Stimulated activated CD8-positive, alpha-beta memory T cell treated with anti-CD3 and anti-CD28 coated beads, Interleukin-15, amount 100 ng/mL, for 4 hours (primary cell): ENCODE measurements at regions not wholly inside any gene's neighbourhood (a gene's known extent, or its start where the extent isn't known, plus 50 kb on each side); places are given as distances from the start of the nearest gene placed in this dataset.
"Not testable (repeated sequence)": the region's sequence is repeated elsewhere in the genome, so short reads cannot be mapped to it uniquely, and the experiment has no call there.

Experiments used
- DNase-seq, 2 donors: peaks; one replicate each; pipeline ENCODE4 v3.0.0-alpha.2; 2020; ENCODE audit warnings: low read depth in 2 of 2

DNA sequence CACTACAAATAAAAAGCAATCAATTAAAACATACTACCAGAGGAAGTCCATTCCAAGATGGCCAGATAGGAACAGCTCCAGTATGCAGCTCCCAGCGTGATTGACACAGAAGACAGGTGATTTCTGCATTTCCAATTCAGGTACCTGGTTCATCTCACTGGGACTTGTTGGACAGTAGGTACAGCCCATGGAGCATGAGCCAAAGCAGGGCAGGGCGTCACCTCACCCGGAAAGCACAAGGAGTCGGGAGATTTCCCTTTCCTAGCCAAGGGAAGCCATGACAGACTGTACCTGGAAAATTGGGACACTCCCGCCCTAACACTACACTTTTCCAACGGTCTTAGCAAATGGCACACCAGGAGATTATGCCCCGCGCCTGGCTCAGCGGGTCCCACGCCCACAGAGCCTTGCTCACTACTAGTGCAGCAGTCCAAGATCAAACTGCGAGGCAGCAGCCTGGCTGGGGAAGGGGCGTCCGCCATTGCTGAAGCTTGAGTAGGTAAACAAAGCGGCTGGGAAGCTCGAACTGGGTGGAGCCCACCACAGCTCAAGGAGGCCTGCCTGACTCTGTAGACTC, 106.0 kb downstream of the BUD13 start:
- DNase-seq = not testable (repeated sequence)

DNA sequence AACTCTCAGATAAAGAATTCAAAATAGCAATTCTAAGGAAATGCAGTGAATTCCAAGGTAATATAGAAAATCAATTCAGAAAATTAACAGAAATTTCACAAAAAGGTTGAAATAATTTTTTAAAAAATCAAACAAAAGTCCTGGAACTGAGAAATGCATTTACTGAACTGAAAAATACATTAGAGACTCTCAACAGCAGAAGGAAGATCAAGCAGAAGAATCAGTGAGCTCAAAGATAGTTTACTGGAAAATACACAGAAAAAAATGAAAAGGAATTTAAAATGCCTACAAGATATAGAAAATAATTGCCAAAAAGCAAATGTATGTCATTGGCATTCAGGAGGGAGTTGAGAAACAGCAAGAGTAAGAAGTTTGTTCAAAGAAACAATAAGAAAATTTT, 107.3 kb downstream of the BUD13 start:
- no peak for DNase-seq

- no peak for DNase-seq
Observed at GRCh38 chr11:116661056-116661455, 111.7 kb downstream of the BUD13 start.

DNA sequence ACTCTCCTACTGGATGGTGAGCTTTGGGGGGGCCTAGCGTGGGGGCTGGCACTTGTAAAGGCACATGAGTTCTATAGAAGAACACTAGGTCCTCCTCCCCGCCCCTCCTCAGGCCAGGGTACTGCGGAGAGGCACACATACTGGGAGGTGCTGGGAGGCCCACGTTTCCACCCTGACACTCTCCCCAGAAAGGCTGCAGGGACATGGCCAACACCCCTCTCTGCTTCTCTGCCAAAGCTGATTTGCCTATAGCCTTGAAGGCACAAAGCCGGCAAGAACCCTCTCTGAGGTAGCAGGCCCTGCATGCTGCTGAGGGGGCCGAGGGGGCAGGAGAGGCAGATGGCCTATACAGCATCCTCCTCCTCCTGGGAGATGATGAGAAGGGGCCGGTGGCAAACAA, 112.8 kb downstream of the BUD13 start:
- no peak for DNase-seq

DNA sequence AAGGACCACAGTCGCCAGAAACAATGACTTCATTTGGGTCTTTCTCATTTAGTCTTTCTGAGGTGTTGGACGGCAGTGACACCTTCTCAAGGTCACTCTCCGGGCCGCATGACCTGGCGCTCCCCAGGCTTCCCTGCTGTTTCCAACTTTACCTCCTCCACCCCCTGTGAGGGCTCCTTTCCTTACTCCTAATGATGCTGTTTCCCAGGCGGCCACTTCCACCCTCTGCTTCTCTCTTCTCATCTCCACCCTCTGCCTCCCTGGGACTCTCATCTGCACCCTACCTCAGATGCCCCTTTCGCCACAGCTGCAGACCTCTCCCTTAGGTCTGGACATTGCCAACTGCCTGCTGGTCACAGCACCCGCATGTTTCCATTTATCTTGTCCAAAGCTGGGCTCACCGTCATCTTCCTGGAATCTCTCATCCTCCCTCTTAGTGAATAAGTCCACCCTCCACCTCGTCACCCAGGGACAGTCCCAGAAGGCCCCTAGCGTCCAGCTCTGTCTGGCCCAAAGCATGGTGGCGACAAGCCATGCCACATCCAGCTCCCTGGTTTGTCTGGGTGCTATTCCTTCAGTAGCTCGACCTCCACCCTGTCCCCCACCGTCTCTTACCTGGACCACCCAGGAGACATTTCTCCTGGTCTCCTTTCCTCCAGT, 113.8 kb downstream of the BUD13 start:
- DNase-seq = no peak

DNA sequence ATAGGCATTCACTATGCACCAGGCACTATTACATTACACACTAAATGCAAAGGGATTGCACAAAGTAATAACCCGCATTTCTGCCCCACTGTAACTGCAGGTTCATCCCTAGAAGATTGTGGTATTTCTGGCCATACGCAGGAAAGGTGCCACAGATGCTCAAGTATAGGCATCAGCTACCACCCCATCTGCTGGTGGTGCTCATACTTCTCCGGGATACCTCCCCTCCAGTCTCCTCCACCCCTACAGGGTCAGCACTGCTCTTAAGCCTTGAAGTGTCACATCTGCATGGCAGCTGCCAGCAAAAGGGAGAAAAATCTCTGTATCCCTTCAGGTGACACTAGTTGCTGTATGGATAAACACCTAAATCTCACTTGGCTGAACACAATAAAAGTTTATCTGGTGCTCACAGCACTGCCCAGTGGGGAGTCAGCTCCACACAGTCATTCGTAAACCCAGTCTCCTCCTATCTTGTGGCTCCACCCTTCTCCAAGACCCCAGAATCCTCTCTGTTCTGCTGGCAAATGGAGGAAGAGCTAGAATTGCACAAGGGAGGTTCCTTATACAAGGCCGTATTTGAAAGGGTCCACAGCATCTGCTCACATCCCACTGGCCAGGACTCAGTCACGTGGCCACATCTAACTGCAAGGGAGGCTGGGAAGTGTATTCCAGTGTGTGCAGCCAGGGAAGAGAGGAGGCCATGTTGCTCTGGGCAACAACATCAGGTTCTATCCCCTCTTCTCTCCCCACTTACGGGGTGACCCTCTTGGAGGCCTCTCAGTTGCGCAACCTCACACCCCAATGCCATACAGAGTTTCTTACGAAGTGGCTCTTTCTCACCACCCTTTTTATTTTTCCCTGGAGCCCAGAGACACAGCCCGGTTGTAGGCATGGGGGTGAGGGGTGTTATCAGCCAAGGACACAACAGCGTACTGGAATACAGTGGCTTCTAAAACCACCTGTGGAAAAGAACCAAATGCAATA, 114.7 kb downstream of the BUD13 start:
- DNase-seq = no peak

GRCh38 chr11:116656011-116656410, 116.8 kb downstream of the BUD13 start:
- no peak for DNase-seq

- no peak for DNase-seq
Observed at GRCh38 chr11:116654526-116654925, 118.3 kb downstream of the BUD13 start.

GRCh38 chr11:116653206-116653605, 119.6 kb downstream of the BUD13 start:
- DNase-seq = no peak

- DNase-seq = no peak
Observed at GRCh38 chr11:116651737-116652237, 121.0 kb downstream of the BUD13 start.

GRCh38 chr11:116651098-116651736, 121.6 kb downstream of the BUD13 start:
- DNase-seq = no peak

- DNase-seq = no peak
Observed at GRCh38 chr11:116650052-116650451, 122.7 kb downstream of the BUD13 start.

DNA sequence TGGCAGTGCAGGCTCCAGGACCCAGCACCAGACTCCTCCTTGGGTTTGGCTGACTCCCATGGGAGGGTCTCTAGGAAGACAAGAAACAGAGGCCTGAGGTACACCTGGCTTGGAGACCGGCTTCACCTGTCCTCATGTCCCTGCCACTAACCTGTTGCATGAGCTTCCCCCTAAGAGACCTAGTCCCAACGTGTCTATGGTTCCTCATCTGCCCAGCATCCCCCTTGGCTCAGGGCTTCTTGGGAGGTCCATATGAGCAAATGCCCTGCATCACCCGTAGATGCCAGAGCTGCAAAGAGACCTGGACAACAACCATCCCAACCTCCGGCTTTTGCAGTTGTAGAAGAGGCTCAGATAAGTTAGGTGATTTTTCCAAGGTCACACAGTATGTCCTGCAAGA, 123.5 kb downstream of the BUD13 start:
- DNase-seq = no peak

- DNase-seq = no peak
Observed at GRCh38 chr11:116648247-116649174, 124.3 kb downstream of the BUD13 start.

DNA sequence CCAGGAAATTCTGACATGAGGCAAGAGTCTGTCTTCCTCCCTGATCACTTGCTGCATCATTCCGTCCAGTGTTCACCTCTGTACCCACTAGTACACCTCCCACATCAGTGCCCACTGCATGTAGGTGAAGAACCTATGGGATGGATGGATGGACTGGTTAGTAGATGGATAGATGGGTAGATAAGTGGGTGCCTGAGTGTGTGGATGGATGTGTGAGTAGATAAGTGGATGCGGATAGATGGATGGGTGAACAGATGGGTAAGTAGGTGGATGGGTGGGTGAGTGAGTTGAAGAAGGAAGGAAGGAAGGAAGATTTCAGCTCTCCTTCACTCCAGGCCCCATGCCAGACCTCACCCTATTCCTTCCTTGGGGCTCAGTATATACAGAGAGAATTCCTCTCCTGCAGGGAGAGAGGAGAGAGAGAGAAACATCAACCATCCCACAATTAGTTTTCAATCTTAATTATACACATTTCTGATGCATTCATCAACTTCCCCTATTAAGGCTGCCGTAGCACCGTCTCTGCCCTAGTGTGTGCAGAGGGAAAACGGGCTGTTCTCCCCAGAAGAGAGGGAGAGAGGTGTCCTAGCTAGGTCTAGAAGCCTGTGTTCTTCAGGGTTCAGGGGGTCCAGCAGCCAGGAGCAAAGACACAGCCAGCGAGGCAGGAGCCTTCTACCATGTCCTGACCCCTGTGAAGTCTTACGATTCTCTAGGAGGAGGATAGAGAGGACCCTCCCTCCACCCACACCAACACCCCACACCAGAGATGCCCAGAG, 125.3 kb downstream of the BUD13 start:
- no peak for DNase-seq

- no peak for DNase-seq
Observed at GRCh38 chr11:116646191-116646590, 126.6 kb downstream of the BUD13 start.

- DNase-seq = no peak
Observed at GRCh38 chr11:116644941-116645305, 127.9 kb downstream of the BUD13 start.

- DNase-seq = no peak
Observed at GRCh38 chr11:116644201-116644940, 128.4 kb downstream of the BUD13 start.

- no peak for DNase-seq
Observed at GRCh38 chr11:116643521-116643920, 129.3 kb downstream of the BUD13 start.
